ENCODE measurements at regions not wholly inside any gene's neighbourhood (a gene's known extent, or its start where the extent isn't known, plus 50 kb on each side); places are given as distances from the start of the nearest gene placed in this dataset.

GRCh38 chr3:165389653-165390052 is 193.5 kb upstream of the SLITRK3 start:
- no peaks in the 10 kb centered on the region for H3K36me3 ChIP-seq
- H3K9me3 ChIP-seq = no peaks in the 10 kb centered on the region
- H3K27ac ChIP-seq = no peak overlapping the region
- H3K4me1 ChIP-seq = peaks cover 3% of the 10 kb centered on the region
- TF ChIP-seq EP300 (IDR thresholded peaks at IDR 0.05) (no peak), CTCF (IDR thresholded peaks at IDR 0.05) (no peak), POLR2A (IDR thresholded peaks at IDR 0.05) (no peak), POLR2AphosphoS5 (IDR thresholded peaks at IDR 0.05) (no peak)
- H3K4me3 ChIP-seq = no peak overlapping the region
- WGBS = 79% methylated on average over 5 of the region's 5 CpGs
- H3K27me3 ChIP-seq = no peaks in the 10 kb centered on the region
- DNase-seq (ENCODE audit: low spot score in 2 of 2) = no peak

GRCh38 chr3:165389064-165389463 is 192.9 kb upstream of the SLITRK3 start:
- Histone ChIP-seq H3K4me1 (peaks cover 3% of the 10 kb centered on the region), H3K36me3 (no peaks in the 10 kb centered on the region), H3K27me3 (no peaks in the 10 kb centered on the region), H3K27ac (no peak overlapping the region), H3K9me3 (no peaks in the 10 kb centered on the region), H3K4me3 (no peak overlapping the region)
- DNase-seq (ENCODE audit: low spot score in 2 of 2) = no peak
- TF ChIP-seq POLR2A (IDR thresholded peaks at IDR 0.05) (no peak), CTCF (IDR thresholded peaks at IDR 0.05) (no peak), EP300 (IDR thresholded peaks at IDR 0.05) (no peak), POLR2AphosphoS5 (IDR thresholded peaks at IDR 0.05) (no peak)

- no peak overlapping the region for H3K4me3 ChIP-seq
- H3K9me3 ChIP-seq = peaks cover 3% of the 10 kb centered on the region
- 85% methylated on average over 3 of the region's 3 CpGs for WGBS
- DNase-seq (ENCODE audit: low spot score in 2 of 2) = no peak
- TF ChIP-seq POLR2A (IDR thresholded peaks at IDR 0.05) (no peak), CTCF (IDR thresholded peaks at IDR 0.05) (no peak), EP300 (IDR thresholded peaks at IDR 0.05) (no peak), POLR2AphosphoS5 (IDR thresholded peaks at IDR 0.05) (no peak)
- no peaks in the 10 kb centered on the region for H3K36me3 ChIP-seq
- no peaks in the 10 kb centered on the region for H3K4me1 ChIP-seq
- no peaks in the 10 kb centered on the region for H3K27me3 ChIP-seq
- H3K27ac ChIP-seq = no peak overlapping the region
Observed at GRCh38 chr3:165383381-165383780, 187.2 kb upstream of the SLITRK3 start.

- TF ChIP-seq POLR2A (IDR thresholded peaks at IDR 0.05) = no peak
- TF ChIP-seq CTCF (IDR thresholded peaks at IDR 0.05) = no peak
- no peak for TF ChIP-seq EP300 (IDR thresholded peaks at IDR 0.05)
- TF ChIP-seq POLR2AphosphoS5 (IDR thresholded peaks at IDR 0.05) = no peak
- H3K36me3 ChIP-seq = no peaks in the 10 kb centered on the region
- H3K4me3 ChIP-seq = no peak overlapping the region
- H3K27me3 ChIP-seq = no peaks in the 10 kb centered on the region
- no peak for DNase-seq (ENCODE audit: low spot score in 2 of 2)
- WGBS = 74% methylated on average over 3 of the region's 3 CpGs
- H3K9me3 ChIP-seq = peaks cover 3% of the 10 kb centered on the region
- H3K27ac ChIP-seq = no peak overlapping the region
- no peaks in the 10 kb centered on the region for H3K4me1 ChIP-seq
Observed at GRCh38 chr3:165382672-165383071, 186.5 kb upstream of the SLITRK3 start.

- TF ChIP-seq POLR2A (IDR thresholded peaks at IDR 0.05) = no peak
- TF ChIP-seq CTCF (IDR thresholded peaks at IDR 0.05) = no peak
- no peak for TF ChIP-seq EP300 (IDR thresholded peaks at IDR 0.05)
- no peak for TF ChIP-seq POLR2AphosphoS5 (IDR thresholded peaks at IDR 0.05)
- 68% methylated on average over 2 of the region's 2 CpGs for WGBS
- DNase-seq (ENCODE audit: low spot score in 2 of 2) = no peak
- Histone ChIP-seq H3K4me3 (no peak overlapping the region), H3K4me1 (no peaks in the 10 kb centered on the region), H3K9me3 (peaks cover 3% of the 10 kb centered on the region), H3K36me3 (no peaks in the 10 kb centered on the region), H3K27me3 (no peaks in the 10 kb centered on the region), H3K27ac (no peak overlapping the region)
Observed at GRCh38 chr3:165378761-165379160, 182.6 kb upstream of the SLITRK3 start.

All from suprapubic skin (tissue), 4 donors.